ENCODE measurements at regions not wholly inside any gene's neighbourhood (a gene's known extent, or its start where the extent isn't known, plus 50 kb on each side); places are given as distances from the start of the nearest gene placed in this dataset.

DNA sequence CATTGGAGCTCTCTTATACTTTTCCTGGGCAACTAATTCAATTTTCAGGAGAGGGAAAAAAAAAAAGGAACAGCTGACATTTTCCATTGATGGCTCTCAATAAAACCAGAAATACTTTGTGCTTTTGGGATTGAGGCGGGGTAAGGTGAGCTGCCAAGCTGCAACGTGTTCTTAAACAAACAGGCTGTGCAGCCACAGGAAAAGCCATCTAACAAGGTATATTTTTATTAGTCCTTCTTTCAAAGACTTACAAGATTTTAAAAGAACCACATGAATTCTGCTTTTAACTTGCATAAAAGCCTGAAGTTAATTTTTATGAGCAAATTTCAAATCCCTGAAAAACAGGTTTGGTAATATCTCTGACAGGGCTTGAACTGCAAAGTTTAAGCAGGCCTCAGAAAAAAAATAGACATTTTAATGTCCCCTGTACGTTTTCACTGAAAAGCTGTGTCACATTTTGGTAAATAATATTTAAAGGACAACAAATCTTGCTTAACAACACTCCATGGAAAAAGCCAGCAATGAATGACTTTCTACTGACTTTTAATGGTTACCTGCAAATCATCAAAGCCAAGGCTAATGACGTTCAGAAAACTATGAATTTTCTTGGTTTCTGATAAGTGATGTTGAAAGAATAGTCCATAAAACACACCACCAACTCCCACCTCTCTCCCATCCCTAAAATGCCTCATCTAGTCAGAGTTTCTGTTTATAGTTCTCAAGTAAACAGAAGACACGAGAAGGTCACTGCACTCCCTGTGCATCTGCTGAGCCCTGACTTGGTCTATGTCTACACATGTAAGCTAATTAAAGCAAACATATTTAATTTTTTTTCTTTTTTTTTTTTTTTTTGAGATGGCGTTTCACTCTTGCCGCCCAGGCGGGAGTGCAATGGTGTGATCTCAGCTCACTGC, 433.6 kb downstream of the PIK3R1 start:
- TF ChIP-seq, protein P1, sequence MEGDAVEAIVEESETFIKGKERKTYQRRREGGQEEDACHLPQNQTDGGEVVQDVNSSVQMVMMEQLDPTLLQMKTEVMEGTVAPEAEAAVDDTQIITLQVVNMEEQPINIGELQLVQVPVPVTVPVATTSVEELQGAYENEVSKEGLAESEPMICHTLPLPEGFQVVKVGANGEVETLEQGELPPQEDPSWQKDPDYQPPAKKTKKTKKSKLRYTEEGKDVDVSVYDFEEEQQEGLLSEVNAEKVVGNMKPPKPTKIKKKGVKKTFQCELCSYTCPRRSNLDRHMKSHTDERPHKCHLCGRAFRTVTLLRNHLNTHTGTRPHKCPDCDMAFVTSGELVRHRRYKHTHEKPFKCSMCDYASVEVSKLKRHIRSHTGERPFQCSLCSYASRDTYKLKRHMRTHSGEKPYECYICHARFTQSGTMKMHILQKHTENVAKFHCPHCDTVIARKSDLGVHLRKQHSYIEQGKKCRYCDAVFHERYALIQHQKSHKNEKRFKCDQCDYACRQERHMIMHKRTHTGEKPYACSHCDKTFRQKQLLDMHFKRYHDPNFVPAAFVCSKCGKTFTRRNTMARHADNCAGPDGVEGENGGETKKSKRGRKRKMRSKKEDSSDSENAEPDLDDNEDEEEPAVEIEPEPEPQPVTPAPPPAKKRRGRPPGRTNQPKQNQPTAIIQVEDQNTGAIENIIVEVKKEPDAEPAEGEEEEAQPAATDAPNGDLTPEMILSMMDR (IDR thresholded peaks at IDR 0.05) = no peak
- H3K9me3 ChIP-seq = no peaks in the 10 kb centered on the region
- H3K36me3 ChIP-seq (ENCODE audit: insufficient read depth in 1 of 2, low read depth in 1 of 2) = no peaks in the 10 kb centered on the region
- DNase-seq = no peak
- WGBS, 3 donors = 72 to 84% (median 78%) methylated on average over 8 of the region's 8 CpGs
- no peaks in the 10 kb centered on the region for H3K27me3 ChIP-seq (ENCODE audit: insufficient read depth in 3 of 3, low read length in 2 of 3)
- intact Hi-C loops (cut with DNase I) = no loop called here
- no peak overlapping the region for H3K27ac ChIP-seq
- no peak for ATAC-seq
- peaks cover 14% of the 10 kb centered on the region for H3K4me1 ChIP-seq
- H3K4me3 ChIP-seq = no peak overlapping the region

DNA sequence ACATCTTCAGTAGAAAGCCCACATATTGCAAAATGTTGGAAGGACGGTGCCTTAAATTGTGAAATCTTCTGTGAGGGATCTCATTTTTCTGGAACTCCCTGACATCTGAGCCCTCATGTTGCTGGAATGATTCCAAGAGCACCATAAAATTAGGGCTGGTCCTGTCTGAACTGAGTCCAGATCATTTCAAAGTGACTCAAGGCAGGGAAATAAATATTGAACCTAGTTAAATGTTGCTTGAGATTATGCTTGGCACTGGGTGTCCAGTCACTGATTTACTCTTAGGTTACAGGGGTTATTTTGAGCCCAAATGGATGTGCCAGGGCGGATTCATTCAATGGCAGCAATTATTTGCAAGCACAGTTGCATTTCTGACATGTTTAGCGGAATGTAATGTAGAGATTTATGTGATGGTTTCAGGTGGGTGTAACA, 437.0 kb downstream of the PIK3R1 start:
- no peaks in the 10 kb centered on the region for H3K9me3 ChIP-seq
- no peaks in the 10 kb centered on the region for H3K27me3 ChIP-seq (ENCODE audit: insufficient read depth in 3 of 3, low read length in 2 of 3)
- ATAC-seq (peak; percentile 53 to 90 (median 66)), DNase-seq (no peak)
- intact Hi-C loops (cut with DNase I) = no loop called here
- peaks cover 14% of the 10 kb centered on the region for H3K4me1 ChIP-seq
- no peaks in the 10 kb centered on the region for H3K36me3 ChIP-seq (ENCODE audit: insufficient read depth in 1 of 2, low read depth in 1 of 2)
- H3K4me3 ChIP-seq = no peak overlapping the region
- TF ChIP-seq, protein P1 (IDR thresholded peaks at IDR 0.05) = no peak
- H3K27ac ChIP-seq = peak overlapping the region; percentile 15
- WGBS, 3 donors = 28 to 46% (median 28%) methylated on average over 3 of the region's 3 CpGs

DNA sequence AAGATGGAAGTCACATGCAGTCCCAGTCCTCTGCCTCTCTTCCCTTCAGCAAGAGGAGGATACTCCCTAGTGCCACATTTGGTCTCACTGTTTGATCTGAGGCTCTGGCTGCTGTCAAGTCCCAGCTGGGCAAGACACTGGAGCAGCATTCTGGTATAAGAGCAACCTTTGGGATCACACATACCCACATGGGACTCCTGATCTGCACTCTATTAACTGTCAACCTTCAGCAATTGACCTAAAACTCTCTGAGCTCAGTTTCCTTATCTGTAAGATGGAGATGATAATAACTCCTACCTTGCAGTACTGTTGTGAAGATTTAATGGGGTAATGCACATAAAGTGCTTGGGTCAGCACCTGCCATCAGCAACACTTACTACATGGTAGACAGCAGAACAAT, 437.9 kb downstream of the PIK3R1 start:
- Histone ChIP-seq H3K27me3 (ENCODE audit: insufficient read depth in 3 of 3, low read length in 2 of 3) (no peaks in the 10 kb centered on the region), H3K4me3 (no peak overlapping the region), H3K4me1 (peaks cover 14% of the 10 kb centered on the region), H3K36me3 (ENCODE audit: insufficient read depth in 1 of 2, low read depth in 1 of 2) (no peaks in the 10 kb centered on the region), H3K9me3 (no peaks in the 10 kb centered on the region), H3K27ac (no peak overlapping the region)
- ATAC-seq (no peak), DNase-seq (no peak)
- TF ChIP-seq, protein P1 (IDR thresholded peaks at IDR 0.05) = no peak
- intact Hi-C loops (cut with DNase I) = no loop called here

DNA sequence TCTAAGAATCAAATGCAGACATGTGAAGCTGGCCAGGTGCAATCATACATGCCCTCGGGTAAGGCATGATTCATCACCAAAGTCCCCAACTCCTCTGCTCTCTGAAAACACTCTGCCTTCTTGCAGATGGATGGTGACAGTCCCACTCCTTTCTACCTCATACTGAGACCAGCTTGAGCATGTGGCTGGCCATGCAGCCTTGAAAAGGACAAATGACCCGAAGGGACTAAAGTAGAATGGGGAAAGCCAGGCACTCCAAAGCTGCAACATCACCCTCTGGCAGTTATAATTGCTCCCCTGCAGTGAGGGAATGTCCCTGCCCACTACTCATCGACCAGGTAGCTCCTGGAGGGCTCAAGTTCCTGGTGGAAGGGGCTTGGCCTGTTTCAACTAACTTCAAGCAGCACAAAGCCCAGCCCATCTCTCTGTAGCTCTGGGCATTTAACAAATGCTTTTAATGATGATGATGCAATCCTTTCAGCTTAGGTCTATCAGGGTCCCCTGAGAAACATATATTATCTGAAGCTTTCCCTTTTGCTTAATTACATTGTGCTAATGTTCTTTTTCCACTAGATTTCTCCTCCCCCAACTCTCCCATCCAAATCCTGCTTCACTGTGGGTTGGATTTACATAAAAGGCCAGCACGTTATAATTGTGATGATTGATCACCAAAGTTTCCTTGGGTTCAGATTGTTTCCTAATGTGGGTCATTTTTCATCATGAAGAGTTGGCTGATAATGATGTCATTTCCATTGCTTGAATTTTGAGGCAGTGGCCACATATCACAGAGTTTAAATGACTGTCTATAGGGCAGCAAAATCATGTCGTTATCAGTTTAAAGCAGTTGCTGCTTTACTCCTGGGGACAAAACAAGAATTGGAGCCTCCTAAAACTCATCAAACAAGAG, 436.5 kb upstream of the SLC30A5 start:
- Histone ChIP-seq H3K9me3 (no peaks in the 10 kb centered on the region), H3K27ac (no peak overlapping the region), H3K36me3 (ENCODE audit: insufficient read depth in 1 of 2, low read depth in 1 of 2) (no peaks in the 10 kb centered on the region), H3K4me1 (peaks cover 13% of the 10 kb centered on the region), H3K27me3 (ENCODE audit: insufficient read depth in 3 of 3, low read length in 2 of 3) (no peaks in the 10 kb centered on the region), H3K4me3 (no peak overlapping the region)
- WGBS, 3 donors = 47 to 59% (median 51%) methylated on average over 5 of the region's 5 CpGs
- intact Hi-C loops (cut with DNase I) = no loop called here
- TF ChIP-seq, protein P1 (IDR thresholded peaks at IDR 0.05) = no peak
- DNase-seq = no peak
- no peak for ATAC-seq
